ENCODE measurements at regions not wholly inside any gene's neighbourhood (a gene's known extent, or its start where the extent isn't known, plus 50 kb on each side); places are given as distances from the start of the nearest gene placed in this dataset.

- H3K9me3 ChIP-seq (ENCODE audit: control insufficient read depth, low read length) = no peaks in the 10 kb centered on the region
- no peak overlapping the region for H3K9ac ChIP-seq
- H3K4me2 ChIP-seq (ENCODE audit: low read length) = no peak overlapping the region
- TF ChIP-seq CTCF (IDR thresholded peaks at IDR 0.05) = no peak
- H3K79me2 ChIP-seq = no peaks in the 10 kb centered on the region
- no peaks in the 10 kb centered on the region for H3K4me1 ChIP-seq
- no peak overlapping the region for H2AFZ ChIP-seq
- H3K27me3 ChIP-seq (ENCODE audit: control insufficient read depth, insufficient read depth, low read length) = no peaks in the 10 kb centered on the region
- no peaks in the 10 kb centered on the region for H3K36me3 ChIP-seq (ENCODE audit: control insufficient read depth, insufficient read depth, low read length)
- H3K4me3 ChIP-seq (ENCODE audit: low read depth, low read length) = no peak overlapping the region
- no peak overlapping the region for H3K27ac ChIP-seq
Measured at GRCh38 chr7:17085186-17085585, 203.4 kb upstream of the AGR3 start.

GRCh38 chr7:17086403-17086802 lies 204.6 kb upstream of the AGR3 start:
- H3K36me3 ChIP-seq (ENCODE audit: control insufficient read depth, insufficient read depth, low read length) = no peaks in the 10 kb centered on the region
- H3K9ac ChIP-seq = no peak overlapping the region
- no peak overlapping the region for H3K4me2 ChIP-seq (ENCODE audit: low read length)
- no peak overlapping the region for H3K4me3 ChIP-seq (ENCODE audit: low read depth, low read length)
- H3K27me3 ChIP-seq (ENCODE audit: control insufficient read depth, insufficient read depth, low read length) = no peaks in the 10 kb centered on the region
- no peaks in the 10 kb centered on the region for H3K79me2 ChIP-seq
- TF ChIP-seq CTCF (IDR thresholded peaks at IDR 0.05) = no peak
- H2AFZ ChIP-seq = no peak overlapping the region
- H3K4me1 ChIP-seq = no peaks in the 10 kb centered on the region
- no peak overlapping the region for H3K27ac ChIP-seq
- no peaks in the 10 kb centered on the region for H3K9me3 ChIP-seq (ENCODE audit: control insufficient read depth, low read length)

- TF ChIP-seq CTCF (IDR thresholded peaks at IDR 0.05) = no peak
- no peaks in the 10 kb centered on the region for H3K79me2 ChIP-seq
- no peaks in the 10 kb centered on the region for H3K36me3 ChIP-seq (ENCODE audit: control insufficient read depth, insufficient read depth, low read length)
- no peaks in the 10 kb centered on the region for H3K9me3 ChIP-seq (ENCODE audit: control insufficient read depth, low read length)
- no peak overlapping the region for H2AFZ ChIP-seq
- no peak overlapping the region for H3K27ac ChIP-seq
- H3K9ac ChIP-seq = no peak overlapping the region
- H3K4me2 ChIP-seq (ENCODE audit: low read length) = no peak overlapping the region
- H3K4me3 ChIP-seq (ENCODE audit: low read depth, low read length) = no peak overlapping the region
- H3K27me3 ChIP-seq (ENCODE audit: control insufficient read depth, insufficient read depth, low read length) = no peaks in the 10 kb centered on the region
- no peaks in the 10 kb centered on the region for H3K4me1 ChIP-seq
Measured at GRCh38 chr7:17090751-17091150, 207.7 kb upstream of the AHR start.

DNA sequence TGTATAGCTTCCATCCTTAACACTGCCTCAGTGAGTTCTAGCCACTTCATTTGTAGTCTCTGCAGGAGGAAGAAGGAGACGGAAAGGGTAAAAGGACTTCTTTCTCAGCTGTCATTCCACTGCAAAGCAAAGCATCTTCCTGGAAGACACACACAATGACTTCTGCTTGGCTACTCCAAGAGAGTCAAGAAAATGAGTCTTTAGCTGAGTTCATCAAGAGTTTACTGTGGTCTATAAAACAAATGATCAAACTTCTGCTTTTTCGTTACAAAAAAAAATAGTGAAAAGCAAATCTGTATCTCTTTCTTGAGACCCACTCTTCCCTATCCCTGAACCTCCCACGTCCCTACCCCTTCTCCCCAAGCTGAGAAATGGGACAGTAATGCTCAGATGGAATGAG lies 205.0 kb upstream of the AHR start:
- Histone ChIP-seq H2AFZ (no peak overlapping the region), H3K4me3 (ENCODE audit: low read depth, low read length) (no peak overlapping the region), H3K9ac (no peak overlapping the region), H3K36me3 (ENCODE audit: control insufficient read depth, insufficient read depth, low read length) (no peaks in the 10 kb centered on the region), H3K9me3 (ENCODE audit: control insufficient read depth, low read length) (no peaks in the 10 kb centered on the region), H3K27ac (no peak overlapping the region), H3K79me2 (no peaks in the 10 kb centered on the region), H3K4me2 (ENCODE audit: low read length) (no peak overlapping the region), H3K27me3 (ENCODE audit: control insufficient read depth, insufficient read depth, low read length) (no peaks in the 10 kb centered on the region), H3K4me1 (no peaks in the 10 kb centered on the region)
- no peak for TF ChIP-seq CTCF (IDR thresholded peaks at IDR 0.05)

DNA sequence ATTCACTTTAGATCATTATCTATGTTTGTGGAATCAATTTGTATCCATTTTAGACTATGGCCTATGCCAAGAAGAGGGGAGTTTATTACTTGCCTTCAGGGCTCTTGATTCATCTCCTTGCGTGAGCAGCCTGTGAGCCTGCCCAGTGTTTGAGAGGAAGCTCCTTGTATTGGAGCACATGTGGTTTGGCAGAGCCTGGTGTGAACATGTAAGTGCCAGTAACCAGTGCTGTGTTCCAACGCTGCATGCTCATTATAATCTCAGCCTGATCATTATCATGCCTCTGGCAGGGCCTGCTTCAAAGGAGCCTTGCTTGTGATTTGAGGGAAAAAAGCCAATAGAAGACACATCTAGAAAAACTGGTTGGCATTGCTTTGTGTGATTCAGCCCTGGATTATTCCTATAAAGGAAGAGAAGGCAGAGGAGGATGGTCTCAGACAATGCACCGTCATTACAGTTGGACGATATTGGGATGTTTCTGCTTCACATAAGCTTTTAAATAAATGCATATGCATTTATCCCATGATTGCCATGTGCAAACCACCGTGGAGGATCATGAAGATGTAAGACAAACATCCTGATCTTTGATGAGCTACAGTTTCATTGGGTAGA lies 203.4 kb upstream of the AHR start:
- H2AFZ ChIP-seq = no peak overlapping the region
- H3K4me2 ChIP-seq (ENCODE audit: low read length) = no peak overlapping the region
- no peak overlapping the region for H3K9ac ChIP-seq
- no peak for TF ChIP-seq CTCF (IDR thresholded peaks at IDR 0.05)
- H3K4me3 ChIP-seq (ENCODE audit: low read depth, low read length) = no peak overlapping the region
- H3K9me3 ChIP-seq (ENCODE audit: control insufficient read depth, low read length) = no peaks in the 10 kb centered on the region
- H3K27ac ChIP-seq = no peak overlapping the region
- H3K4me1 ChIP-seq = no peaks in the 10 kb centered on the region
- H3K79me2 ChIP-seq = no peaks in the 10 kb centered on the region
- H3K27me3 ChIP-seq (ENCODE audit: control insufficient read depth, insufficient read depth, low read length) = no peaks in the 10 kb centered on the region
- no peaks in the 10 kb centered on the region for H3K36me3 ChIP-seq (ENCODE audit: control insufficient read depth, insufficient read depth, low read length)

Data from parathyroid adenoma (tissue), 2 donors.